Upper lobe of left lung (tissue), 4 donors: ENCODE measurements at regions not wholly inside any gene's neighbourhood (a gene's known extent, or its start where the extent isn't known, plus 50 kb on each side); places are given as distances from the start of the nearest gene placed in this dataset.

Experiments
- CTCF ChIP-seq, 6 experiments: fragments of 450-650 bp in 4 of 6; fragments of 200-600 bp in 2 of 6; sonication (generic) in 2 of 6; IDR thresholded peaks; one replicate each; pipeline ENCODE4 v1.5.1; 2016 to 2019; ENCODE audit warnings: antibody characterized with exemption in 6 of 6
- EP300 ChIP-seq, 4 donors: sonication (generic); formaldehyde crosslinking; IDR thresholded peaks; one replicate each; pipeline ENCODE4 v1.5.1; 2017; ENCODE audit warnings: antibody characterized with exemption in 4 of 4, control low read depth in 2 of 4

- TF ChIP-seq CTCF (IDR thresholded peaks at IDR 0.05) (no peak), EP300 (IDR thresholded peaks at IDR 0.05) (no peak)
Observed at GRCh38 chr14:100386846-100387245, 63.7 kb downstream of the SLC25A47 start.
